ENCODE measurements at regions not wholly inside any gene's neighbourhood (a gene's known extent, or its start where the extent isn't known, plus 50 kb on each side); places are given as distances from the start of the nearest gene placed in this dataset.

DNA sequence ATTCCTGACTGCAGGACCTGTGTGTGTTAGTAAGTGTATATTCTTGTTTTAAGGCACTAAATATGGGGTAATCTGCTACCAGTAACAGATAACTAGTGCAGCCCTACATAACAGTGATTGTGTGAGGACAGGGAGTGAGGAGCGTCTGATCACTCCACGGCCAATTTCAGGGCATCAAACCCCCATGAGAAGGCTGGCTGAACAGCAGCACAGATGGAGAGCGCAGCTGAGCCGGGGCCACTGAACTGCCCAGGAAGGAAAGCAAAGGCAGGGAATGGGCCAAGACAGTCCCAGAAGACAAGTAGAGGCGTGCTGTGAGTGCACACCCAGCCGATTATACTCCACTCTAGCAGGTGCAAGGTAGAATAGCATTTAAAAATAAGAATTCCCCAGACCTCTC, 157.1 kb upstream of the CHST15 start:
- no peak for DNase-seq
- Histone ChIP-seq H3K27me3 (ENCODE audit: insufficient read depth, low read depth, severe bottlenecking) (no peaks in the 10 kb centered on the region), H3K4me3 (ENCODE audit: low read depth, low read length) (no peak overlapping the region), H3K27ac (no peak overlapping the region), H3K9me3 (ENCODE audit: severe bottlenecking) (no peaks in the 10 kb centered on the region), H3K36me3 (no peaks in the 10 kb centered on the region)
- TF ChIP-seq, protein P1, sequence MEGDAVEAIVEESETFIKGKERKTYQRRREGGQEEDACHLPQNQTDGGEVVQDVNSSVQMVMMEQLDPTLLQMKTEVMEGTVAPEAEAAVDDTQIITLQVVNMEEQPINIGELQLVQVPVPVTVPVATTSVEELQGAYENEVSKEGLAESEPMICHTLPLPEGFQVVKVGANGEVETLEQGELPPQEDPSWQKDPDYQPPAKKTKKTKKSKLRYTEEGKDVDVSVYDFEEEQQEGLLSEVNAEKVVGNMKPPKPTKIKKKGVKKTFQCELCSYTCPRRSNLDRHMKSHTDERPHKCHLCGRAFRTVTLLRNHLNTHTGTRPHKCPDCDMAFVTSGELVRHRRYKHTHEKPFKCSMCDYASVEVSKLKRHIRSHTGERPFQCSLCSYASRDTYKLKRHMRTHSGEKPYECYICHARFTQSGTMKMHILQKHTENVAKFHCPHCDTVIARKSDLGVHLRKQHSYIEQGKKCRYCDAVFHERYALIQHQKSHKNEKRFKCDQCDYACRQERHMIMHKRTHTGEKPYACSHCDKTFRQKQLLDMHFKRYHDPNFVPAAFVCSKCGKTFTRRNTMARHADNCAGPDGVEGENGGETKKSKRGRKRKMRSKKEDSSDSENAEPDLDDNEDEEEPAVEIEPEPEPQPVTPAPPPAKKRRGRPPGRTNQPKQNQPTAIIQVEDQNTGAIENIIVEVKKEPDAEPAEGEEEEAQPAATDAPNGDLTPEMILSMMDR (IDR thresholded peaks at IDR 0.05; ENCODE audit: low read depth, low read length), result no peak

DNA sequence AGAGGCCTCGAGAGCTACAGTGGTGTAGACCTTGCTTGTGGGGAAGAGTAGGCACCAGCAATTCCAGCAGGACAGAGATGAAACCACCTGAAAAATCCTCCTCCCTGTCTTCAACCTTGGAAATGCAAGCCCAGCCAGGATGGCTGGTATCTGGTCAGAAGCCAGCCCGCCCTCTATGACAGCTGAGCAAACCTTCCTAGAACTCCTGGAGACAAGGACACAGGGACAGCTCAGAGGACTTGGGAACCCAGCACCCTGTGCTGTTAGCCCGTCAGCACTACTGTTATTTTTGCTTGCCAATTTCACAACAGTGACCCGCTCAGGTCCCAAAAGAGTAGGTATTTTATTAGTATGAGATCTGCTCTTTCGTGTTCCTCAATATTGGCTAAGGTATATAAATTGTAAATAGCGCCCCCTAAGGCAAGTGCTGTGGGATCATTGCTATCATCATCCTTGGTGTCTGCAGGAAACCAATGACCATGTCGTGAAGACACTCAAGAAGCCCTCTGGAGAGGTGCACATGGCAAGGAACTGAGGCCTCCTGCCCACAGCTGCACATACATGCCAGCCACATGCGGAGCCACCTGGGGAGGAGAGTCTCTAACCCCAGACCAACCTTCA, 156.5 kb upstream of the CHST15 start:
- H3K27me3 ChIP-seq (ENCODE audit: insufficient read depth, low read depth, severe bottlenecking), result no peaks in the 10 kb centered on the region
- no peak overlapping the region for H3K4me3 ChIP-seq (ENCODE audit: low read depth, low read length)
- no peak overlapping the region for H3K27ac ChIP-seq
- H3K36me3 ChIP-seq, result no peaks in the 10 kb centered on the region
- DNase-seq, result no peak
- no peaks in the 10 kb centered on the region for H3K9me3 ChIP-seq (ENCODE audit: severe bottlenecking)
- TF ChIP-seq, protein P1 (IDR thresholded peaks at IDR 0.05; ENCODE audit: low read depth, low read length), result peak; percentile 49

DNA sequence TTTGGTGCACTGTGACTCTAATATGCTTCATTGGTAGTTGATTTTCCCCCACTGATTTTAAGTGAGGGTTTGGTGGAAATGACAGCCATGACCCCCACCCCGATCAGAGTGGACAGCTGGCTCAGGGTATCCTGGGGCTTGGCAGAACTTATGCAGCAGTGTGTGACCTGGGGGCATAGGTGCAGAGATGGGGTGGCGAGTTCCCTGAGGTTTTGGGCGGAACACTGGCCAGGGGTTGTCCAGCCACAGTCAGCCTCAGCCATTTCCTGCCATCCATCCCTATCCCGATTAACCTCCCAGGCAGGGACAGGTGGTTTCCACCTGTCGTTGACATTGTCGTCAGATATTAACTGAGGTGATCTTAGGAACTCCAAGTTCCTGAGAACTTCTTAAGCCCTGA, 155.8 kb upstream of the CHST15 start:
- DNase-seq, result no peak
- H3K9me3 ChIP-seq (ENCODE audit: severe bottlenecking), result no peaks in the 10 kb centered on the region
- TF ChIP-seq, protein P1 (IDR thresholded peaks at IDR 0.05; ENCODE audit: low read depth, low read length), result no peak
- no peaks in the 10 kb centered on the region for H3K36me3 ChIP-seq
- H3K27ac ChIP-seq, result no peak overlapping the region
- H3K27me3 ChIP-seq (ENCODE audit: insufficient read depth, low read depth, severe bottlenecking), result no peaks in the 10 kb centered on the region
- H3K4me3 ChIP-seq (ENCODE audit: low read depth, low read length), result no peak overlapping the region

DNA sequence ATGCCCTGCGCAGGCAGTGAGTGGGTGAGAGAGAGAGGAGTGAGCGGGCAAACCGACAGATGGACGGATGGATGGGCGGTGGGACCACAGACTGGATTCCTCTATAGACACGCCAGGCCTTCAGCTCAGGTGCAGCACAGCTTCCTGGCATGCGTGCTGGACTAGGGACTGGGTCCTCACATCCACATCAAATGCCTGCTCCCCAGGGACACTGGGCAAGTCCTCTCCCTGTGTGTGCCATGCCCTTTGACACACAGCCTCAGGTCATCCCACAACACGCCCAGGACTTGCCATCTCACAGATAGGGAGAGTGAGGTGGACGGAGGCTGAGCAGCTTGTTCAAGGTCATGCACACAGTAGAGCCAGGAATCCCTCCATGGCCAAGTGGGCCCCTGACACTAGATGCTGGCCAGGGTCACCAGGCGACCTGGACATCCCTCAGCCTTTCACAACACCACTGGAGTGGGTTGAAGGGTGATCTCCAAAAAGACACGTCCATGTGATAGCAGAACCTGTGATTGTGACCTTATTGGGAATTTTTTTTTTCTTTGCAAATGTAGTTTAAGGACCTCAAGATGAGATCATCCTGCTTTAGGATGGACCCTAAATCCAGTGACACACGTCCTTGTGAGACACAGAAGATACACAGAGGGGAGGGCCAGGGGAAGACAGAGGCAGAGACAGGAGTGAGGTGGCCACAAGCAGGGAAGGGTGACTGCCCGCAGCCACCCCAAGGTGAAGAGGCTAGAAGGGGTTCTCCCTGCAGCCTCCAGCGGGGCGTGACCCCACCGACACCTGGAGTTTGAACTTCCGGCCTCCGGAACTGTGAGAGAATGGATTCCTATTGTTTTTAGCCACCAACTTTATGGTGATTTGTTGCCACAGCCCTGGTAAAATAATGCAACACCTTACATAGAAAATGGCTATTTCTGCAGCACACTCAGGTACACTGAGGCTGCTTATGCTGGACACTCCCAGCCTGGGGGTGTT, 155.0 kb upstream of the CHST15 start:
- no peaks in the 10 kb centered on the region for H3K9me3 ChIP-seq (ENCODE audit: severe bottlenecking)

DNA sequence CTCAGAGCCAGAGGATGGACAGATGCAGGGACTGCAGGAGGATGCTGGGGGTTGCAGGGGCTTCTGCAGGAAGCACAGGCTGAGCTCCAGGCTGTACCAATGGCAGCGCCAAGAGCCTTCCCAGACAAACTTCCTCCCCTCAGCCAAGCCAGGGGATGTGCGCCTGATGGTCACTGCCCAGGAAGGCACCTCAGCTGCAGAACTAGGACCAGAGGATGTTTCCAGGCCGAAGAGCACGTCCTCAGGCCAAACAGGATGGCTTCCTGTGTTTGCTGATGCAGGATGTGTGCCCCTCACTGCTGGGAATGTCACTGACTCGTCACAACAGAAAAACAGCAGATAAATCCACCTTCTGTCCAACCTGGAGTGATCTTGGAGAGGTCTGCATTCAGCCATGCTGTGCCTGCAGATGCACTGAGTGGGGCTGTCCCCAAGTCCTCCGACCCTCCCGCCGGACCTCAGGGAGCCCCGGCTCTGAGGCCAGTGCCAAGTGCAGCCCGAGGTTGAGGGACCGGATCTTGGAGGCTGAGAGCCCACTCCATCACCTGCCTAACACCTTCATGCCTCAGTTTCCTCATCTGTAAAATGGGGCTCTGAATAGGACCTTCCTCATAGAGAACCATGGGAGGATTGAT, 152.5 kb upstream of the CHST15 start:
- DNase-seq, result no peak
- Histone ChIP-seq H3K36me3 (no peaks in the 10 kb centered on the region), H3K4me3 (ENCODE audit: low read depth, low read length) (no peak overlapping the region), H3K9me3 (ENCODE audit: severe bottlenecking) (no peaks in the 10 kb centered on the region), H3K27ac (no peak overlapping the region), H3K27me3 (ENCODE audit: insufficient read depth, low read depth, severe bottlenecking) (no peaks in the 10 kb centered on the region)
- TF ChIP-seq, protein P1 (IDR thresholded peaks at IDR 0.05; ENCODE audit: low read depth, low read length), result no peak

More for the DNA sequence above, 155.0 kb upstream of the CHST15 start:
- TF ChIP-seq, protein P1 (IDR thresholded peaks at IDR 0.05; ENCODE audit: low read depth, low read length), result no peak
- H3K4me3 ChIP-seq (ENCODE audit: low read depth, low read length), result no peak overlapping the region
- H3K27ac ChIP-seq, result no peak overlapping the region
- H3K27me3 ChIP-seq (ENCODE audit: insufficient read depth, low read depth, severe bottlenecking), result no peaks in the 10 kb centered on the region
- no peak for DNase-seq
- H3K36me3 ChIP-seq, result no peaks in the 10 kb centered on the region
